HCT116 (cell line): ENCODE measurements at regions not wholly inside any gene's neighbourhood (a gene's known extent, or its start where the extent isn't known, plus 50 kb on each side); places are given as distances from the start of the nearest gene placed in this dataset.

Source experiments
- ATAC-seq: fragments of 200-7000 bp; cut with Tn5 transposase; 2 replicates; pipeline ENCODE4 v1.9.1; 2020; ENCODE audit warnings: mild to moderate bottlenecking, moderate library complexity
- BruUV-seq: library from RNA; stranded (reverse); fragments of 400-500 nt; replicated peaks from 2 replicates; lab custom pipeline; 2021; lab: Mats Ljungman, UMichigan
- CTCF ChIA-PET: fragments of 300-600 bp; sonication (Branson Sonifier 250); formaldehyde crosslinking; loops from one replicate; lab custom pipeline; 2021; ENCODE audit warnings: antibody characterized with exemption; lab: Charles Lee
- POLR2A ChIA-PET: fragments of 300-600, 350-600 bp; sonication (Branson Sonifier 250); formaldehyde crosslinking; loops from one replicate; lab custom pipeline; 2021; ENCODE audit warnings: antibody characterized with exemption; lab: Charles Lee
- RAD21 ChIA-PET, 2 experiments: fragments of 300-600 bp; sonication (Branson Sonifier 250); formaldehyde crosslinking; loops; one replicate each; lab custom pipeline; 2023; ENCODE audit warnings: low total read pairs in 2 of 2; ENCODE audit not compliant: uncharacterized antibody in 2 of 2, unreplicated experiment in 2 of 2, low non-redundant PET in 1 of 2; lab: Charles Lee
- DNase-seq: peaks from one replicate; pipeline ENCODE4 v3.0.0-alpha.2; 2010; ENCODE audit warnings: low read depth, low spot score
- H2AFZ ChIP-seq: fragments of 200-600 bp; shearing (Covaris generic), sonication (generic); 2 replicates; pipeline ENCODE4 v1.6.1; 2017; ENCODE audit warnings: low read depth, mixed run types, mixed read lengths, antibody characterized with exemption, low read length; ENCODE audit not compliant: poor library complexity, severe bottlenecking
- H3K27ac ChIP-seq: 2 replicates; pipeline ENCODE4 v1.5.1; 2012; ENCODE audit warnings: low read depth, low read length
- H3K27me3 ChIP-seq: fragments of 200-600 bp; sonication (generic); 2 replicates; pipeline ENCODE4 v1.6.1; 2016; ENCODE audit warnings: mixed run types, low read length, mixed read lengths; ENCODE audit not compliant: insufficient read depth
- H3K36me3 ChIP-seq, 2 experiments: fragments of 200-500 bp in 1 of 2; fragments of 200-600 bp in 1 of 2; sonication (Bioruptor generic) in 1 of 2; sonication (generic) in 1 of 2; 2 replicates each; pipeline versions ENCODE4 v1.5.1 to v1.6.1; 2014 to 2016; ENCODE audit warnings: low read length in 2 of 2, inconsistent platforms in 1 of 2, mixed read lengths in 1 of 2, mixed run types in 1 of 2; ENCODE audit not compliant: insufficient read depth in 2 of 2, control insufficient read depth in 1 of 2
- H3K4me1 ChIP-seq, 2 experiments: fragments of 200-600 bp in 1 of 2; sonication (generic) in 1 of 2; 2 replicates each; pipeline versions ENCODE4 v1.5.1 to v1.6.1; 2012 to 2017; ENCODE audit warnings: low read length in 2 of 2, inconsistent platforms in 1 of 2, mild to moderate bottlenecking in 1 of 2, mixed read lengths in 1 of 2, mixed run types in 1 of 2, moderate library complexity in 1 of 2; ENCODE audit not compliant: insufficient read depth in 2 of 2, control insufficient read depth in 1 of 2
- H3K4me2 ChIP-seq: fragments of 200-600 bp; sonication (generic); 2 replicates; pipeline ENCODE4 v1.6.1; 2017; ENCODE audit warnings: mixed run types, low read length, mixed read lengths
- H3K4me3 ChIP-seq, 2 experiments: fragments of 200-600 bp in 1 of 2; sonication (generic) in 1 of 2; replicated peaks in 1 of 2; 2 replicates each; pipeline ENCODE4 v1.5.1; 2011 to 2016; ENCODE audit warnings: low read length in 2 of 2, control low read depth in 1 of 2, low read depth in 1 of 2, mild to moderate bottlenecking in 1 of 2, mixed read lengths in 1 of 2, mixed run types in 1 of 2
- H3K79me2 ChIP-seq: fragments of 200-600 bp; sonication (generic); 2 replicates; pipeline ENCODE4 v1.6.1; 2017; ENCODE audit warnings: mild to moderate bottlenecking, mixed run types, low read length, moderate library complexity, mixed read lengths; ENCODE audit not compliant: insufficient read depth
- H3K9ac ChIP-seq: fragments of 200-600 bp; sonication (generic); 2 replicates; pipeline ENCODE4 v1.6.1; 2016; ENCODE audit warnings: low read length, mixed read lengths
- H3K9me2 ChIP-seq: fragments of 200-600 bp; sonication (generic), shearing (Covaris generic); 2 replicates; pipeline ENCODE4 v1.6.1; 2017; ENCODE audit warnings: mixed run types, mild to moderate bottlenecking, moderate library complexity; ENCODE audit not compliant: insufficient read depth
- H3K9me3 ChIP-seq, 2 experiments: fragments of 200-500 bp in 1 of 2; fragments of 200-600 bp in 1 of 2; sonication (Bioruptor generic) in 1 of 2; sonication (generic) in 1 of 2; 2 replicates each; pipeline ENCODE4 v1.6.1; 2014 to 2017; ENCODE audit warnings: low read length in 2 of 2, mixed read lengths in 2 of 2, inconsistent platforms in 1 of 2, low read depth in 1 of 2, mild to moderate bottlenecking in 1 of 2, mixed run types in 1 of 2, moderate library complexity in 1 of 2; ENCODE audit not compliant: control insufficient read depth in 1 of 2, insufficient read depth in 1 of 2
- H4K20me1 ChIP-seq: fragments of 200-600 bp; sonication (generic), shearing (Covaris generic); 2 replicates; pipeline ENCODE4 v1.6.1; 2017; ENCODE audit warnings: mixed run types, mild to moderate bottlenecking, moderate library complexity; ENCODE audit not compliant: insufficient read depth
- CEBPB ChIP-seq: IDR thresholded peaks from 2 replicates; pipeline ENCODE4 v1.6.1; 2012; ENCODE audit warnings: low read depth
- CTCF ChIP-seq, 3 experiments: fragments of 200-600 bp in 1 of 3; sonication (generic) in 1 of 3; IDR thresholded peaks in 2 of 3; conservative IDR thresholded peaks in 1 of 3; 2 replicates each; pipeline ENCODE4 v1.5.1; 2012 to 2017; ENCODE audit warnings: low read depth in 2 of 3, low read length in 2 of 3, antibody characterized with exemption in 1 of 3, borderline replicate concordance in 1 of 3, control low read depth in 1 of 3, mild to moderate bottlenecking in 1 of 3, mixed read lengths in 1 of 3, mixed run types in 1 of 3, moderate library complexity in 1 of 3; ENCODE audit not compliant: insufficient read depth in 1 of 3
- ELF1 ChIP-seq: IDR thresholded peaks from 2 replicates; pipeline ENCODE4 v1.6.1; 2012; ENCODE audit warnings: low read depth, borderline replicate concordance
- EZH2 ChIP-seq: fragments of 200-600 bp; sonication (generic); IDR thresholded peaks from 2 replicates; pipeline ENCODE4 v1.6.1; 2017; ENCODE audit warnings: antibody characterized with exemption, mixed run types
- EZH2phosphoT487 ChIP-seq: fragments of 200-600 bp; IDR thresholded peaks from 2 replicates; pipeline ENCODE4 v1.6.1; 2018; ENCODE audit warnings: antibody characterized with exemption, borderline replicate concordance
- FOSL1 ChIP-seq: IDR thresholded peaks from 2 replicates; pipeline ENCODE4 v1.6.1; 2012; ENCODE audit warnings: low read depth
- JUND ChIP-seq: IDR thresholded peaks from 2 replicates; pipeline ENCODE4 v1.6.1; 2012
- MAX ChIP-seq: IDR thresholded peaks from 2 replicates; pipeline ENCODE4 v1.6.1; 2012
- POLR2AphosphoS5 ChIP-seq: IDR thresholded peaks from 2 replicates; pipeline ENCODE4 v1.6.1; 2011; ENCODE audit warnings: mild to moderate bottlenecking, low read depth, low read length, moderate library complexity
- SIN3A ChIP-seq: IDR thresholded peaks from 2 replicates; pipeline ENCODE4 v1.6.1; 2012; ENCODE audit warnings: low read depth
- SP1 ChIP-seq: IDR thresholded peaks from 2 replicates; pipeline ENCODE4 v1.6.1; 2012; ENCODE audit warnings: low read depth
- YY1 ChIP-seq: IDR thresholded peaks from 2 replicates; pipeline ENCODE4 v1.6.1; 2011; ENCODE audit warnings: low read length, low read depth, moderate library complexity, mild to moderate bottlenecking; ENCODE audit not compliant: insufficient replicate concordance; ENCODE audit errors: extremely low read depth
- ZNF274 ChIP-seq: fragments of 200-500 bp; sonication (Bioruptor generic); IDR thresholded peaks from 2 replicates; pipeline ENCODE4 v1.6.1; 2014; ENCODE audit warnings: mild to moderate bottlenecking, low read depth, low read length, inconsistent platforms
- intact Hi-C: fragments of 100-400 bp; cut with micrococcal nuclease; formaldehyde crosslinking; loops from 2 replicates; pipeline ENCODE4 v1.10.0; 2022
- TF ChIP-seq, protein P1 (sequence below): IDR thresholded peaks from 2 replicates; pipeline ENCODE4 v1.6.1; 2012

DNA sequence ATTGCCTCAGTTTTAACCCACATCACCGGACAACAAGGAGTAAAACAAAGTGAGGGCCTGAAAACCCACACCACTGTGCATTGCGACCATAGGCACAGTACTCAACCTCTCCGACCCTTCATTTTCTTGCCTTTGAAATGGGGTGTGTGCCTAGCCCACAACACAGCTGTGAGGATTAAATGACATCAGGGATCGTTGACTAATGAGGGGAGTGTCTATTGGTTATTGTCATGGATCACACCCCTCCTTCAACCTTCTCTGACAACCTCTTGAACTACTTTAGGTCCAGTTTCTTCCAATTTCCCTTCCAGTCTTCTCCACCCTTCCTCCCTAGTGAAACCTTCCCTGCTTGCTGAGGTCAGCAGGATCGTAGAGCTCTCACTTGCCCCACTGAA is 89.5 kb downstream of the HES1 start:
- TF ChIP-seq ELF1 (no peak), EZH2 (no peak)
- RAD21 ChIA-PET: no interaction called here
- no peaks in the 10 kb centered on the region; the same call in 1 of the 2 replicates for H3K9me2 ChIP-seq
- CTCF ChIA-PET: no interaction called here
- POLR2A ChIA-PET: no interaction called here
- no peak overlapping the region for H3K9ac ChIP-seq
- intact Hi-C loops: no loop called here
- H3K79me2 ChIP-seq: no peaks in the 10 kb centered on the region
- H3K4me1 ChIP-seq: peaks cover 13 to 36% of the 10 kb centered on the region in 2 experiments; a peak in 3 of 4 replicates
- DNase-seq (no peak), ATAC-seq (no peak)
- BruUV-seq: no TSS peak
- no peaks in the 10 kb centered on the region for H4K20me1 ChIP-seq
- H3K9me3 ChIP-seq: no peaks in the 10 kb centered on the region
- H3K4me2 ChIP-seq: no peak overlapping the region
- H3K36me3 ChIP-seq: no peaks in the 10 kb centered on the region
- H3K27ac ChIP-seq: peak overlapping the region; percentile 51; the same call in 1 of the 2 replicates
- no peaks in the 10 kb centered on the region for H3K27me3 ChIP-seq
- no peak overlapping the region for H3K4me3 ChIP-seq
- H2AFZ ChIP-seq: no peak overlapping the region

- no peaks in the 10 kb centered on the region; the same call in 1 of the 2 replicates for H3K9me2 ChIP-seq
- no peaks in the 10 kb centered on the region for H3K27me3 ChIP-seq
- intact Hi-C loops: no loop called here
- no TSS peak for BruUV-seq
- H2AFZ ChIP-seq: no peak overlapping the region
- no peak overlapping the region for H3K4me2 ChIP-seq
- ChIA-PET CTCF (no interaction called here), RAD21 (no interaction called here), POLR2A (no interaction called here)
- no peak for DNase-seq
- peaks cover 12 to 29% of the 10 kb centered on the region in 2 experiments; a peak in 3 of 4 replicates for H3K4me1 ChIP-seq
- TF ChIP-seq ELF1: no peak
- TF ChIP-seq EZH2: no peak
- TF ChIP-seq, protein P1, sequence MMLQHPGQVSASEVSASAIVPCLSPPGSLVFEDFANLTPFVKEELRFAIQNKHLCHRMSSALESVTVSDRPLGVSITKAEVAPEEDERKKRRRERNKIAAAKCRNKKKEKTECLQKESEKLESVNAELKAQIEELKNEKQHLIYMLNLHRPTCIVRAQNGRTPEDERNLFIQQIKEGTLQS: no peak
- TF ChIP-seq FOSL1: no peak
- no peak for TF ChIP-seq JUND
- TF ChIP-seq POLR2AphosphoS5: no peak
- no peak for TF ChIP-seq CTCF (IDR thresholded peaks at IDR 0.05 in 2 of 3, conservative IDR thresholded peaks at IDR 0.05 in 1 of 3; ENCODE audit: borderline replicate concordance in 1 of 3, insufficient read depth in 1 of 3, low read depth in 2 of 3, low read length in 2 of 3)
- no peak for TF ChIP-seq CEBPB
- no peak for TF ChIP-seq SP1
- TF ChIP-seq YY1: no peak
- no peak for TF ChIP-seq SIN3A
- TF ChIP-seq ZNF274: no peak
- no peak for TF ChIP-seq EZH2phosphoT487
- no peak for TF ChIP-seq MAX
- no peaks in the 10 kb centered on the region for H3K79me2 ChIP-seq
- no peaks in the 10 kb centered on the region for H3K36me3 ChIP-seq
- no peak overlapping the region for H3K27ac ChIP-seq
- no peaks in the 10 kb centered on the region for H3K9me3 ChIP-seq
- H3K4me3 ChIP-seq: no peak overlapping the region
- ATAC-seq: no peak
- H3K9ac ChIP-seq: no peak overlapping the region
- H4K20me1 ChIP-seq: no peaks in the 10 kb centered on the region
These were observed 90.2 kb downstream of the HES1 start for GRCh38 chr3:194225988-194226663.
